ENCODE measurements at regions not wholly inside any gene's neighbourhood (a gene's known extent, or its start where the extent isn't known, plus 50 kb on each side); places are given as distances from the start of the nearest gene placed in this dataset.

GRCh38 chr15:91534976-91535375 lies 318.5 kb upstream of the SLCO3A1 start:
- TF ChIP-seq CTCF (IDR thresholded peaks at IDR 0.05): no peak
- TF ChIP-seq POLR2A (IDR thresholded peaks at IDR 0.05): no peak
- TF ChIP-seq POLR2AphosphoS5 (IDR thresholded peaks at IDR 0.05; ENCODE audit: insufficient read depth in 1 of 2, low read depth in 1 of 2): no peak
